ENCODE measurements at regions not wholly inside any gene's neighbourhood (a gene's known extent, or its start where the extent isn't known, plus 50 kb on each side); places are given as distances from the start of the nearest gene placed in this dataset.

DNA sequence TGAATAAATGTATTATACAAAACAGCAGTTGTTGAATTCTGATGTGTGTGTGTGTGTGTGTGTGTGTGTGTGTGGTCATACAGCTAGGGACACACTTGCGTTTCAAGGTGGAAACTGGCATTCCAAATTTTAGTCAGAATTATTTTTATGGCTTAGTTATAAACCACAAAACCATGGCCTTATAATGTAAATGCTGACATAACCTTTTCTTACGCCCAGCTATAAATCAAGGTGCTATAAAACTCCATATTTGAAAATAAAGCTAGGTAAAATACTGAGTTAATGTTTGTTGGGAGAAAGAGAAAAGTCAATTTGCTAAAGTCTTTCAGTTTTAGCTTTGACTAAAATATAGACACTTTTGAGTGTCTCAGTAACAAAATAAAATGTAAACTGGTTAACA is 345.1 kb upstream of the NR3C2 start:
- no peak overlapping the region for H3K4me2 ChIP-seq (ENCODE audit: extremely low read depth, insufficient read depth, low read length)
- H2AFZ ChIP-seq (ENCODE audit: low read length): no peak overlapping the region
- H3K36me3 ChIP-seq (ENCODE audit: control insufficient read depth, insufficient read depth, low read length): no peaks in the 10 kb centered on the region
- H3K9ac ChIP-seq (ENCODE audit: insufficient read depth, low read length): no peak overlapping the region
- no peak overlapping the region for H3K4me3 ChIP-seq (replicated peaks in 1 of 4; ENCODE audit: control extremely low read depth in 1 of 4, insufficient read depth in 1 of 4, low read depth in 3 of 4, low read length in 4 of 4)
- no peaks in the 10 kb centered on the region for H3K9me3 ChIP-seq (ENCODE audit: control insufficient read depth, insufficient read depth, low read depth, low read length)
- H3K27ac ChIP-seq (ENCODE audit: insufficient read depth, low read length): no peak overlapping the region
- H4K20me1 ChIP-seq (ENCODE audit: control insufficient read depth, extremely low read depth, insufficient read depth, low read length): no peaks in the 10 kb centered on the region
- TF ChIP-seq, protein P1, sequence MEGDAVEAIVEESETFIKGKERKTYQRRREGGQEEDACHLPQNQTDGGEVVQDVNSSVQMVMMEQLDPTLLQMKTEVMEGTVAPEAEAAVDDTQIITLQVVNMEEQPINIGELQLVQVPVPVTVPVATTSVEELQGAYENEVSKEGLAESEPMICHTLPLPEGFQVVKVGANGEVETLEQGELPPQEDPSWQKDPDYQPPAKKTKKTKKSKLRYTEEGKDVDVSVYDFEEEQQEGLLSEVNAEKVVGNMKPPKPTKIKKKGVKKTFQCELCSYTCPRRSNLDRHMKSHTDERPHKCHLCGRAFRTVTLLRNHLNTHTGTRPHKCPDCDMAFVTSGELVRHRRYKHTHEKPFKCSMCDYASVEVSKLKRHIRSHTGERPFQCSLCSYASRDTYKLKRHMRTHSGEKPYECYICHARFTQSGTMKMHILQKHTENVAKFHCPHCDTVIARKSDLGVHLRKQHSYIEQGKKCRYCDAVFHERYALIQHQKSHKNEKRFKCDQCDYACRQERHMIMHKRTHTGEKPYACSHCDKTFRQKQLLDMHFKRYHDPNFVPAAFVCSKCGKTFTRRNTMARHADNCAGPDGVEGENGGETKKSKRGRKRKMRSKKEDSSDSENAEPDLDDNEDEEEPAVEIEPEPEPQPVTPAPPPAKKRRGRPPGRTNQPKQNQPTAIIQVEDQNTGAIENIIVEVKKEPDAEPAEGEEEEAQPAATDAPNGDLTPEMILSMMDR (conservative IDR thresholded peaks at IDR 0.05 in 1 of 2, IDR thresholded peaks at IDR 0.05 in 1 of 2; ENCODE audit: low read depth in 1 of 2, low read length in 2 of 2): no peak
- TF ChIP-seq EZH2 (IDR thresholded peaks at IDR 0.05; ENCODE audit: low read length, missing control alignments): no peak
- no peaks in the 10 kb centered on the region for H3K4me1 ChIP-seq (ENCODE audit: control insufficient read depth, extremely low read depth, insufficient read depth, low read length)
- DNase-seq (ENCODE audit: low read depth in 2 of 2): no peak
- no peaks in the 10 kb centered on the region for H3K27me3 ChIP-seq (ENCODE audit: control insufficient read depth, insufficient read depth, low read length)
- H3K79me2 ChIP-seq (ENCODE audit: control insufficient read depth, insufficient read depth, low read length): no peaks in the 10 kb centered on the region

DNA sequence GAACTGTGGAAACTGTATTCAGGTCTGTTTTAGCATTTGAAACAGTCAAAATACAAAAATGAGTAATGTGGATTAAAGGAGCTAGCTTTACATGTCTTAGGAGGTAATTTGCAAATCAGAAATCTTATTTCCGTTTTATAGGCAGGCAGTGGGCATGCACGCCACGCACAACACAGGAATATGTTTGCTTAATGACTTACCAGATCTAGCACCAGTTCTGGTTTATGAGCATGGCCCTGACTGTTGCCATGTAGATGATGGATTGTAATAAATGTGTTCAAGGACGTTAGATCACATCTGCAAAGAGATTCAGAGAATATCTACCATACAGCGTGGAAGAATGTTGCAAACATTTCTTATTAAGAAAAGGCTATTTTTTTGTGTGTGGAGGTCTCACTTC is 344.5 kb upstream of the NR3C2 start:
- H3K9me3 ChIP-seq (ENCODE audit: control insufficient read depth, insufficient read depth, low read depth, low read length): no peaks in the 10 kb centered on the region
- H3K4me3 ChIP-seq (replicated peaks in 1 of 4; ENCODE audit: control extremely low read depth in 1 of 4, insufficient read depth in 1 of 4, low read depth in 3 of 4, low read length in 4 of 4): no peak overlapping the region
- no peaks in the 10 kb centered on the region for H3K4me1 ChIP-seq (ENCODE audit: control insufficient read depth, extremely low read depth, insufficient read depth, low read length)
- H2AFZ ChIP-seq (ENCODE audit: low read length): no peak overlapping the region
- no peak overlapping the region for H3K27ac ChIP-seq (ENCODE audit: insufficient read depth, low read length)
- H4K20me1 ChIP-seq (ENCODE audit: control insufficient read depth, extremely low read depth, insufficient read depth, low read length): no peaks in the 10 kb centered on the region
- no peak overlapping the region for H3K4me2 ChIP-seq (ENCODE audit: extremely low read depth, insufficient read depth, low read length)
- H3K79me2 ChIP-seq (ENCODE audit: control insufficient read depth, insufficient read depth, low read length): no peaks in the 10 kb centered on the region
- no peak overlapping the region for H3K9ac ChIP-seq (ENCODE audit: insufficient read depth, low read length)
- no peaks in the 10 kb centered on the region for H3K27me3 ChIP-seq (ENCODE audit: control insufficient read depth, insufficient read depth, low read length)
- no peaks in the 10 kb centered on the region for H3K36me3 ChIP-seq (ENCODE audit: control insufficient read depth, insufficient read depth, low read length)
- no peak for DNase-seq (ENCODE audit: low read depth in 2 of 2)
- no peak for TF ChIP-seq EZH2 (IDR thresholded peaks at IDR 0.05; ENCODE audit: low read length, missing control alignments)
- TF ChIP-seq, protein P1 (conservative IDR thresholded peaks at IDR 0.05 in 1 of 2, IDR thresholded peaks at IDR 0.05 in 1 of 2; ENCODE audit: low read depth in 1 of 2, low read length in 2 of 2): no peak

DNA sequence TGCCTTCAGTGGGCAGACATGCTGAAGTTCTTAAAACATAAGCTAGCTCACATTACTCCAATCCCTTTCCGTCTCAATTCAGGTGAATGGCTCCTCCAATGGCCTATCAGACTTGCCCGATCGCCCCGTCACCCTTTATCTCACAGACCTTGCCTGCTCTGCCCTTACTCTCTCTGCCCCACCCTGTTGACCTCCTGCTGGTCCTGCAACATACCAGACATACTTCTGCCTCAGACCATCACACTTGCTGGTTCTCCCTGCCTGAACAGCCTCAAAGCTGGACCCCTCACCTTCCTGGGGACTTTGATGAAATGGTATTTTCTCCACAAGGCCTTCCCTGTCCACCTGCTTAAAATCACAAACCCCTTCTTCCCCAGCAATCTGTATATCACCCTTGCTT is 340.1 kb upstream of the NR3C2 start:
- H3K9me3 ChIP-seq (ENCODE audit: control insufficient read depth, insufficient read depth, low read depth, low read length): no peaks in the 10 kb centered on the region
- TF ChIP-seq EZH2 (IDR thresholded peaks at IDR 0.05; ENCODE audit: low read length, missing control alignments): no peak
- TF ChIP-seq, protein P1 (conservative IDR thresholded peaks at IDR 0.05 in 1 of 2, IDR thresholded peaks at IDR 0.05 in 1 of 2; ENCODE audit: low read depth in 1 of 2, low read length in 2 of 2): no peak
- H3K9ac ChIP-seq (ENCODE audit: insufficient read depth, low read length): no peak overlapping the region
- H3K27ac ChIP-seq (ENCODE audit: insufficient read depth, low read length): no peak overlapping the region
- H3K36me3 ChIP-seq (ENCODE audit: control insufficient read depth, insufficient read depth, low read length): no peaks in the 10 kb centered on the region
- no peak overlapping the region for H2AFZ ChIP-seq (ENCODE audit: low read length)
- no peaks in the 10 kb centered on the region for H4K20me1 ChIP-seq (ENCODE audit: control insufficient read depth, extremely low read depth, insufficient read depth, low read length)
- DNase-seq (ENCODE audit: low read depth in 2 of 2): no peak
- H3K4me2 ChIP-seq (ENCODE audit: extremely low read depth, insufficient read depth, low read length): no peak overlapping the region
- H3K4me3 ChIP-seq (replicated peaks in 1 of 4; ENCODE audit: control extremely low read depth in 1 of 4, insufficient read depth in 1 of 4, low read depth in 3 of 4, low read length in 4 of 4): no peak overlapping the region
- no peaks in the 10 kb centered on the region for H3K4me1 ChIP-seq (ENCODE audit: control insufficient read depth, extremely low read depth, insufficient read depth, low read length)
- no peaks in the 10 kb centered on the region for H3K27me3 ChIP-seq (ENCODE audit: control insufficient read depth, insufficient read depth, low read length)
- no peaks in the 10 kb centered on the region for H3K79me2 ChIP-seq (ENCODE audit: control insufficient read depth, insufficient read depth, low read length)
